ENCODE measurements at regions not wholly inside any gene's neighbourhood (a gene's known extent, or its start where the extent isn't known, plus 50 kb on each side); places are given as distances from the start of the nearest gene placed in this dataset.
A peak's percentile ranks its signal among the peaks of the same experiment; 100 is the strongest.

- H3K36me3 Mint-ChIP-seq = no peaks in the 10 kb centered on the region
- H3K9ac ChIP-seq = no peak overlapping the region
Observed at GRCh38 chr11:109584001-109584972, 162.3 kb downstream of the C11orf87 start.

GRCh38 chr11:109586789-109587188, 164.8 kb downstream of the C11orf87 start:
- Histone ChIP-seq H3K36me3 (no peaks in the 10 kb centered on the region), H3K4me1 (no peaks in the 10 kb centered on the region), H3K4me2 (no peak overlapping the region), H3K27me3 (no peaks in the 10 kb centered on the region), H3K9me3 (ENCODE audit: low read depth) (no peaks in the 10 kb centered on the region), H3K9ac (no peak overlapping the region), H3K79me2 (ENCODE audit: low read depth) (no peaks in the 10 kb centered on the region), H3K4me3 (no peak overlapping the region), H2AFZ (replicated peaks) (peak overlapping the region; percentile 13), H4K20me1 (ENCODE audit: low read depth) (no peaks in the 10 kb centered on the region), H3F3A (ENCODE audit: low read depth) (no peaks in the 10 kb centered on the region), H3K27ac (no peak overlapping the region)
- Mint-ChIP-seq H3K27ac (no peak overlapping the region), H3K4me3 (no peak overlapping the region), H3K36me3 (no peaks in the 10 kb centered on the region), H3K4me1 (peaks cover 7% of the 10 kb centered on the region), H3K27me3 (ENCODE audit: insufficient read depth, low read depth) (peaks cover 3% of the 10 kb centered on the region), H3K9me3 (no peaks in the 10 kb centered on the region)
- DNase-seq (ENCODE audit: low spot score) = no peak
- TF ChIP-seq EZH2phosphoT487 (IDR thresholded peaks at IDR 0.05) (no peak), EZH2 (IDR thresholded peaks at IDR 0.05) (no peak), CTCF (IDR thresholded peaks at IDR 0.05) (no peak)

More at GRCh38 chr11:109584001-109584972, 162.3 kb downstream of the C11orf87 start:
- Histone ChIP-seq H3K4me3 (no peak overlapping the region), H3K4me2 (no peak overlapping the region), H3K27me3 (no peaks in the 10 kb centered on the region), H3K4me1 (no peaks in the 10 kb centered on the region), H3K79me2 (ENCODE audit: low read depth) (no peaks in the 10 kb centered on the region), H3K36me3 (no peaks in the 10 kb centered on the region), H4K20me1 (ENCODE audit: low read depth) (no peaks in the 10 kb centered on the region), H3K27ac (no peak overlapping the region), H2AFZ (replicated peaks) (no peak overlapping the region), H3K9me3 (ENCODE audit: low read depth) (no peaks in the 10 kb centered on the region), H3F3A (ENCODE audit: low read depth) (no peaks in the 10 kb centered on the region)
- no peak for TF ChIP-seq EZH2 (IDR thresholded peaks at IDR 0.05)
- no peak for TF ChIP-seq EZH2phosphoT487 (IDR thresholded peaks at IDR 0.05)
- no peak for TF ChIP-seq CTCF (IDR thresholded peaks at IDR 0.05)
- Mint-ChIP-seq H3K27ac (no peak overlapping the region), H3K4me1 (peaks cover 7% of the 10 kb centered on the region), H3K27me3 (ENCODE audit: insufficient read depth, low read depth) (peaks cover 3% of the 10 kb centered on the region), H3K9me3 (no peaks in the 10 kb centered on the region), H3K4me3 (no peak overlapping the region)
- no peak for DNase-seq (ENCODE audit: low spot score)

- H3K4me3 Mint-ChIP-seq = no peak overlapping the region
- DNase-seq (ENCODE audit: low spot score) = no peak
- H3K79me2 ChIP-seq (ENCODE audit: low read depth) = no peaks in the 10 kb centered on the region
- H3K27ac ChIP-seq = no peak overlapping the region
- H3K27me3 Mint-ChIP-seq (ENCODE audit: insufficient read depth, low read depth) = peaks cover 3% of the 10 kb centered on the region
- TF ChIP-seq EZH2 (IDR thresholded peaks at IDR 0.05) (no peak), EZH2phosphoT487 (IDR thresholded peaks at IDR 0.05) (no peak), CTCF (IDR thresholded peaks at IDR 0.05) (no peak)
- H3K4me3 ChIP-seq = no peak overlapping the region
- no peaks in the 10 kb centered on the region for H3K9me3 Mint-ChIP-seq
- H3F3A ChIP-seq (ENCODE audit: low read depth) = no peaks in the 10 kb centered on the region
- no peaks in the 10 kb centered on the region for H4K20me1 ChIP-seq (ENCODE audit: low read depth)
- H3K4me2 ChIP-seq = no peak overlapping the region
- H2AFZ ChIP-seq (replicated peaks) = no peak overlapping the region
- no peaks in the 10 kb centered on the region for H3K36me3 ChIP-seq
- H3K9me3 ChIP-seq (ENCODE audit: low read depth) = no peaks in the 10 kb centered on the region
- no peaks in the 10 kb centered on the region for H3K4me1 Mint-ChIP-seq
- no peaks in the 10 kb centered on the region for H3K4me1 ChIP-seq
- no peaks in the 10 kb centered on the region for H3K36me3 Mint-ChIP-seq
- no peak overlapping the region for H3K27ac Mint-ChIP-seq
- no peak overlapping the region for H3K9ac ChIP-seq
- H3K27me3 ChIP-seq = no peaks in the 10 kb centered on the region
Observed at GRCh38 chr11:109590782-109591181, 168.8 kb downstream of the C11orf87 start.
